Fibroblast of lung (primary cell): ENCODE measurements at regions not wholly inside any gene's neighbourhood (a gene's known extent, or its start where the extent isn't known, plus 50 kb on each side); places are given as distances from the start of the nearest gene placed in this dataset.

ENCODE experiments used
- DNase-seq, 2 donors: peaks; one replicate each; pipeline versions ENCODE4 v3.0.0 to v3.0.0-alpha.2; 2010; ENCODE audit warnings: low read depth in 2 of 2
- H2AFZ ChIP-seq: 2 replicates; pipeline ENCODE4 v1.5.1; 2012; ENCODE audit warnings: low read length, control low read depth, inconsistent platforms
- H3K27ac ChIP-seq: 2 replicates; pipeline ENCODE4 v1.5.1; 2011; ENCODE audit warnings: low read length, control low read depth; ENCODE audit not compliant: insufficient read depth
- H3K27me3 ChIP-seq: 2 replicates; pipeline ENCODE4 v1.5.1; 2011; ENCODE audit warnings: mild to moderate bottlenecking, low read length; ENCODE audit not compliant: control insufficient read depth, insufficient read depth
- H3K36me3 ChIP-seq: 2 replicates; pipeline ENCODE4 v1.5.1; 2011; ENCODE audit warnings: low read length; ENCODE audit not compliant: control insufficient read depth, insufficient read depth
- H3K4me1 ChIP-seq: 2 replicates; pipeline ENCODE4 v1.5.1; 2011; ENCODE audit warnings: low read length; ENCODE audit not compliant: control insufficient read depth, insufficient read depth; ENCODE audit errors: extremely low read depth
- H3K4me2 ChIP-seq: 2 replicates; pipeline ENCODE4 v1.5.1; 2011; ENCODE audit warnings: low read length, control low read depth; ENCODE audit not compliant: insufficient read depth; ENCODE audit errors: extremely low read depth
- H3K4me3 ChIP-seq, 4 experiments: fragments of 200-600 bp in 1 of 4; sonication (generic) in 1 of 4; replicated peaks in 1 of 4; 2 replicates each; pipeline ENCODE4 v1.5.1; 2011 to 2016; ENCODE audit warnings: low read length in 4 of 4, low read depth in 3 of 4, mild to moderate bottlenecking in 3 of 4, control low read depth in 2 of 4, inconsistent platforms in 1 of 4, mixed read lengths in 1 of 4; ENCODE audit not compliant: insufficient read depth in 1 of 4; ENCODE audit errors: control extremely low read depth in 1 of 4
- H3K79me2 ChIP-seq: 2 replicates; pipeline ENCODE4 v1.5.1; 2012; ENCODE audit warnings: mild to moderate bottlenecking, low read length, inconsistent platforms; ENCODE audit not compliant: control insufficient read depth, insufficient read depth
- H3K9ac ChIP-seq: 2 replicates; pipeline ENCODE4 v1.5.1; 2011; ENCODE audit warnings: mild to moderate bottlenecking, low read length, control low read depth; ENCODE audit not compliant: insufficient read depth
- H3K9me3 ChIP-seq: 2 replicates; pipeline ENCODE4 v1.5.1; 2012; ENCODE audit warnings: low read depth, low read length; ENCODE audit not compliant: control insufficient read depth, insufficient read depth
- H4K20me1 ChIP-seq: 2 replicates; pipeline ENCODE4 v1.5.1; 2011; ENCODE audit warnings: low read length; ENCODE audit not compliant: control insufficient read depth, insufficient read depth; ENCODE audit errors: extremely low read depth
- CTCF ChIP-seq, 2 donors: IDR thresholded peaks in 1 of 2; conservative IDR thresholded peaks in 1 of 2; 1 replicate in 1 of 2; 2 replicates in 1 of 2; pipeline ENCODE4 v1.5.1; 2011 to 2012; ENCODE audit warnings: low read length in 2 of 2, control low read depth in 1 of 2, inconsistent platforms in 1 of 2, low read depth in 1 of 2, mild to moderate bottlenecking in 1 of 2
- EZH2 ChIP-seq: IDR thresholded peaks from 2 replicates; pipeline ENCODE4 v1.5.1; 2012; ENCODE audit warnings: low read length, control low read depth, mild to moderate bottlenecking; ENCODE audit errors: missing control alignments

- Histone ChIP-seq H3K27ac (no peak overlapping the region), H2AFZ (no peak overlapping the region), H3K27me3 (no peaks in the 10 kb centered on the region), H3K4me1 (no peaks in the 10 kb centered on the region), H3K36me3 (no peaks in the 10 kb centered on the region), H3K79me2 (no peaks in the 10 kb centered on the region), H3K4me2 (no peak overlapping the region), H4K20me1 (no peaks in the 10 kb centered on the region), H3K4me3 (no peak overlapping the region), H3K9ac (no peak overlapping the region), H3K9me3 (no peaks in the 10 kb centered on the region)
- peak; percentile 34 to 44 for DNase-seq
- TF ChIP-seq EZH2 (no peak), CTCF (conservative IDR thresholded peaks at IDR 0.05 in 1 of 2, IDR thresholded peaks at IDR 0.05 in 1 of 2; ENCODE audit: low read depth in 1 of 2, low read length in 2 of 2) (no peak)
Observed at GRCh38 chr2:144201868-144202468, 318.0 kb downstream of the ZEB2 start.

- H3K27ac ChIP-seq = no peak overlapping the region
- no peaks in the 10 kb centered on the region for H3K4me1 ChIP-seq
- no peak for TF ChIP-seq EZH2
- no peak for TF ChIP-seq CTCF (conservative IDR thresholded peaks at IDR 0.05 in 1 of 2, IDR thresholded peaks at IDR 0.05 in 1 of 2; ENCODE audit: low read depth in 1 of 2, low read length in 2 of 2)
- H4K20me1 ChIP-seq = no peaks in the 10 kb centered on the region
- no peak overlapping the region for H3K9ac ChIP-seq
- H3K27me3 ChIP-seq = no peaks in the 10 kb centered on the region
- no peaks in the 10 kb centered on the region for H3K36me3 ChIP-seq
- H3K4me3 ChIP-seq = no peak overlapping the region
- no peak overlapping the region for H2AFZ ChIP-seq
- no peak for DNase-seq
- no peak overlapping the region for H3K4me2 ChIP-seq
- H3K79me2 ChIP-seq = no peaks in the 10 kb centered on the region
- no peaks in the 10 kb centered on the region for H3K9me3 ChIP-seq
Observed at GRCh38 chr2:144201126-144201525, 318.8 kb downstream of the ZEB2 start.

GRCh38 chr2:144198116-144198515, 321.8 kb downstream of the ZEB2 start:
- no peaks in the 10 kb centered on the region for H3K27me3 ChIP-seq
- H3K4me2 ChIP-seq = no peak overlapping the region
- no peak for TF ChIP-seq CTCF (conservative IDR thresholded peaks at IDR 0.05 in 1 of 2, IDR thresholded peaks at IDR 0.05 in 1 of 2; ENCODE audit: low read depth in 1 of 2, low read length in 2 of 2)
- TF ChIP-seq EZH2 = no peak
- no peak overlapping the region for H3K27ac ChIP-seq
- no peaks in the 10 kb centered on the region for H3K36me3 ChIP-seq
- H4K20me1 ChIP-seq = no peaks in the 10 kb centered on the region
- peak; percentile 60 to 62 for DNase-seq
- H3K4me3 ChIP-seq = no peak overlapping the region
- no peaks in the 10 kb centered on the region for H3K4me1 ChIP-seq
- H2AFZ ChIP-seq = no peak overlapping the region
- no peak overlapping the region for H3K9ac ChIP-seq
- no peaks in the 10 kb centered on the region for H3K9me3 ChIP-seq
- H3K79me2 ChIP-seq = no peaks in the 10 kb centered on the region
